Psoas muscle (tissue), 7 donors: ENCODE measurements at regions not wholly inside any gene's neighbourhood (a gene's known extent, or its start where the extent isn't known, plus 50 kb on each side); places are given as distances from the start of the nearest gene placed in this dataset.

Experiments used
- ATAC-seq, 4 donors: fragments of 200-7000 bp; cut with Tn5 transposase; one replicate each; pipeline ENCODE4 v1.9.1; 2020; ENCODE audit warnings: moderate library complexity in 3 of 4, mild to moderate bottlenecking in 2 of 4
- DNase-seq, 2 donors: peaks; one replicate each; pipeline ENCODE4 v3.0.0-alpha.2; 2020
- H3K27ac ChIP-seq: fragments of 200-600 bp; one replicate; pipeline ENCODE4 v1.8.0; 2022
- H3K27me3 ChIP-seq, 3 donors: fragments of 200-600 bp in 1 of 3; one replicate each; pipeline versions ENCODE4 v1.6.1 to v1.8.0; 2013 to 2022; ENCODE audit warnings: low read length in 2 of 3, mild to moderate bottlenecking in 2 of 3, moderate library complexity in 1 of 3; ENCODE audit not compliant: insufficient read depth in 3 of 3
- H3K36me3 ChIP-seq, 2 donors: fragments of 200-600 bp in 1 of 2; one replicate each; pipeline versions ENCODE4 v1.6.1 to v1.8.0; 2013 to 2022; ENCODE audit warnings: low read depth in 1 of 2, mild to moderate bottlenecking in 1 of 2, moderate library complexity in 1 of 2; ENCODE audit not compliant: insufficient read depth in 1 of 2
- H3K4me1 ChIP-seq: fragments of 200-600 bp; one replicate; pipeline ENCODE4 v1.8.0; 2022
- H3K4me3 ChIP-seq: fragments of 200-600 bp; one replicate; pipeline ENCODE4 v1.8.0; 2022; ENCODE audit warnings: mild to moderate bottlenecking
- H3K9me3 ChIP-seq: fragments of 200-600 bp; one replicate; pipeline ENCODE4 v1.8.0; 2022
- CTCF ChIP-seq: fragments of 200-600 bp; IDR thresholded peaks from one replicate; pipeline ENCODE4 v1.8.0; 2022; ENCODE audit warnings: antibody characterized with exemption
- WGBS, 3 donors: extraction: QIAGEN DNeasy Blood & Tissue Kit; methylation state at CpG; one replicate each; pipeline versions ENCODE4 v1.1.6 to v1.1.7; 2013; 5-methylcytosine and 5-hydroxymethylcytosine counted together
- intact Hi-C, 2 donors: fragments of 100-400 bp; cut with DNase I; formaldehyde crosslinking; loops; one replicate each; pipeline versions ENCODE4 v1.11.0 to v1.14.2; 2022
- donor health status: healthy with polysubstance abuse.
- donor health status: DM: no; HTN: no; CAD: no; lungs with moderate emphysema.
- donor health status: Bipolar disorder and iron deficiency.
- donor health status: healthy.
- donor health status: DM: yes; HTN: yes; CAD: no.
- donor health status: DM: no; HTN: no; CAD: no.
- donor health status: DM: yes; HTN: yes; CAD: no.

DNA sequence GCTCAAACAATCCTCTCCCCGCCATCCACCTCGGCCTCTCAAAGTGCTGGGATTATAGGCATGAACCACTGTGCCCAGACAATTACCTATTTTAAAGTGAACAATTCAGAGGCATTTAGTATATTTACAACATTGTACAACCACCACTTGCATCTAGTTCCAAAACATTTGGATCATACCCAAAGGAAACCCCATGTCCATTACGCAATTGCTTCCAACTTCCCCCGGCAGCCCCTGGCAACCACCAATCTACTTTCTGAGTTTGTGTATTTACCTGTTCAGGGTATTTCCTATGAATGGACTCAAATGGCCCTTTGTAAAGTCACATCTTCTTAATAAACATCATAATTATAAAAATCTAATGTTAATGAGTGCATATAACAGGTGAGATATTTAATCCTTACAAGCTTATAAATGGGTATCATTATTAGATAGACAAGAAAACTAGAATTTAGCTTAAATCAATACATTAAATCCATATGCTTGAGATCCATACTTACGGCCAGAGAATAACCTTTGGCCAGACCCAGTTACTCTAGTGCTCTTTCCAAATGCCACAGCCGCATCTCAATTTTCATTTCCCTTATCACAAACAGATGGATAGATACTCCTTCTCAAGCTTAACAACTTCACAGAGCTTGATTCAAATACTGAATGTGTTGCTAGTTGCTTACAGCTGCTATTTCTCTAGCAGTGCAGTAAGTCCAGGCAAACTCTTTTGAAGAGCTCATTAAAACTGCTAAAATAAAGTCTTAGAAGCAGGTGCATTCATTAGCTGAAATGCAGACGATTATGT, 133.4 kb upstream of the MKLN1 start:
- ATAC-seq (no peak), DNase-seq (no peak)
- Histone ChIP-seq H3K9me3 (no peaks in the 10 kb centered on the region), H3K4me3 (no peak overlapping the region), H3K27ac (no peak overlapping the region), H3K4me1 (peaks cover 6% of the 10 kb centered on the region), H3K36me3 (no peaks in the 10 kb centered on the region), H3K27me3 (no peaks in the 10 kb centered on the region)
- no peak for TF ChIP-seq CTCF
- intact Hi-C loops = loop anchor here in 1 of 2 donors (10.0 kb wide), 1 partner anchor 101 kb away; no protein-coding TSS in a partner anchor
- WGBS, 3 donors = 75 to 77% (median 76%) methylated on average over 7 of the region's 7 CpGs

DNA sequence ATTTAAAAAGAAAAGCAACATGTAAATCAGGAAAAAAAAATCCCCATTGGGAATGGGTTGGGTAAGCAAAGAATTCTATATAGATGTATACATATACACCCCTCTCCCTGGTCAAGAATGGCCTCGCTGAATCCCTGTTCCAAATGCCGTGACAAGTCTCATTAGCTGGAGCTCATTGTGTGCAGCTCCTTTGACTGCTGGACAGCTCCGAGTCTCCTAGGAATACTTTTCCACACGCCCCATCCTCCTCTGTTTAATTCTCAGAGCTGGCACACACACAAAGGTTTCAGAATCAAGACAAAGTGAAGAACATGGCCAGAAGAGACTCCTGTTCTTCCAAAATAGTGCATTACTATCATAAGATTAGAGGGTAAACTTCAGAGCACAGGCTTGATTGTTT, 130.9 kb upstream of the MKLN1 start:
- no peak for TF ChIP-seq CTCF
- no peak overlapping the region for H3K4me3 ChIP-seq
- H3K27me3 ChIP-seq = no peaks in the 10 kb centered on the region
- no peaks in the 10 kb centered on the region for H3K36me3 ChIP-seq
- no peak for ATAC-seq
- intact Hi-C loops = loop anchor here (5.0 to 10.0 kb wide), 2 partner anchors 40 to 98 kb away; no protein-coding TSS in a partner anchor
- H3K27ac ChIP-seq = no peak overlapping the region
- 30 to 46% (median 37%) methylated on average over 4 of the region's 4 CpGs for WGBS, 3 donors
- H3K4me1 ChIP-seq = no peaks in the 10 kb centered on the region
- H3K9me3 ChIP-seq = no peaks in the 10 kb centered on the region
- no peak for DNase-seq

DNA sequence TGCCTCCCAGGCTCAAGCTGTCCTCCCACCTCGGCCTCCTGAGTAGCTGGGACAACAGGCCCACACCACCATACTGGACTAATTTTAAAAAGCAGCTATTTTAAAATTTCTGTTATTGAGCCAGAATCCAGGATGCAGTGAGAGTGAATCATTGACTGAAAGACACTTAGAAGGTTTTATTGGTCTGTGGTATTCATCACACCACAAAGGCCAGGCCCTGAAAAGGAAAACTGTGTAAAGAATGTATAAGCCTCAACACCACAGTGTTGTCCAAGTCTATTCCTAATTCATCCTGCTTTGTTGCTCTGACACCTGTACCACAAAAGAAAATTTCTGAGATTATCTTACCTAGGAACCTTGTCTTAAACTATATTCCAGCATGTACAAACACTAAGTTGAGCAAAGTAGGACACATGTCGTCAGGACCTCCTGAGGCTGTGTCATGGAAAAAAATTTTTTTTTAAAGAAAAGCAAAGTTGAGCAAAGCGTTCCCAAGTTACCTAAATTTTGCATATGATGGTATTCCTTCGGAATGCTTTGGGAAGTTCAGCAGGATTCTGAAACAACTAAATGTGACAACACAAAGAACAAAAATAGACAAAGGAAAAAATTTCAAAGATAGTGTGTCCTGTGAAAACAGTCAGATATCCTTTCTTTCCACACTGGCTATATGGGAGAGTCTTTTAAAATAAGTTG, 129.6 kb upstream of the MKLN1 start:
- Histone ChIP-seq H3K9me3 (no peaks in the 10 kb centered on the region), H3K27me3 (no peaks in the 10 kb centered on the region), H3K36me3 (no peaks in the 10 kb centered on the region), H3K4me3 (no peak overlapping the region), H3K4me1 (no peaks in the 10 kb centered on the region), H3K27ac (no peak overlapping the region)
- ATAC-seq = no peak
- intact Hi-C loops = loop anchor here (5.0 to 10.0 kb wide), 2 partner anchors 39 to 97 kb away; no protein-coding TSS in a partner anchor
- 88 to 91% (median 90%) methylated on average over 4 of the region's 4 CpGs for WGBS, 3 donors
- no peak for DNase-seq
- TF ChIP-seq CTCF = no peak

GRCh38 chr7:131202451-131202850, 125.2 kb upstream of the MKLN1 start:
- Histone ChIP-seq H3K4me3 (no peak overlapping the region), H3K27ac (no peak overlapping the region), H3K4me1 (no peaks in the 10 kb centered on the region), H3K27me3 (no peaks in the 10 kb centered on the region), H3K9me3 (no peaks in the 10 kb centered on the region), H3K36me3 (no peaks in the 10 kb centered on the region)
- no peak for TF ChIP-seq CTCF
- no peak for DNase-seq
- intact Hi-C loops = no loop called here
- ATAC-seq = no peak
- WGBS, 3 donors = 91 to 95% (median 91%) methylated on average over 5 of the region's 5 CpGs
